Activated CD4-positive, alpha-beta T cell treated with anti-CD3 and anti-CD28 coated beads, Interleukin-2, amount 50 U/mL, for 1 hour (primary cell): ENCODE measurements at regions not wholly inside any gene's neighbourhood (a gene's known extent, or its start where the extent isn't known, plus 50 kb on each side); places are given as distances from the start of the nearest gene placed in this dataset.

Experiments
- DNase-seq: peaks from one replicate; pipeline ENCODE4 v3.0.0-alpha.2; 2020

DNA sequence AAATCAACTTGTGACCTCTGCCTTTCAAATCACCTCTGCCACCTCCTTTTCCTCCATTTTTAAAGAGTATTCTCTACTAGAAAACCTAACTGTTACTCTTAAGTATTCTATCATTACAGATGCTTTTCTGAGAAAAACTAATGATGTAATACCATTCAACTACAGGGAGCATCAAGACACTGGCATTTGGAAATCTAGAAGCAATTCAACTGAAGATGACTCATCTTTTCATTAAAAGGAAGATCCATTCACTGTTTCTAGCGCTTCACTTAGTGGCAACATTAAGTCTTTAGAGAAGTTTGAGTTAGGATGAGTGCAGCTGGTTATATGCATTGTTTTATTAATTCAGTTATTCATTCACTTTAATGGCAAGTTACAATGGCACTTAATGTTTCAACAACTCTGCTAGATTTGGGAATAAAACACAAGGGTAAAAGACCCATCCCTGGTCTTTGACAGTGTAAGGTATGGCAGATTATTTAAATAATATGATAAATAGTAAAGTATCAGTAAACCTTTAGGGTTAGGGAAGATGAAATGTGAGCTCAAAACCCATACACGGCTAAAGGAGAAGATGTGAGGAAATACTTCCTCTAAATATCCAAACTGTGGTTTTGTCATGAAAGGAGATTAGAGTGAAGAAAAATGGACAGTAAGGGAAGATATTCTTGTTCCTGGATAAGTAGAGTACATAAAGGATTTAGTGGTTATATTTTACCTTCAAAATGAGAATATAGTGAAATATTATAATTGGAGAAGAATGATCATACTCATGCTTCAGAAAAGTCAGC lies 61.7 kb downstream of the KCNJ2 start:
- DNase-seq, result no peak

GRCh38 chr17:70232466-70232865 lies 63.1 kb downstream of the KCNJ2 start:
- no peak for DNase-seq

- DNase-seq, result no peak
Observed at GRCh38 chr17:70235252-70235651, 65.9 kb downstream of the KCNJ2 start.

- DNase-seq, result no peak
Observed at GRCh38 chr17:70238228-70238627, 68.9 kb downstream of the KCNJ2 start.

DNA sequence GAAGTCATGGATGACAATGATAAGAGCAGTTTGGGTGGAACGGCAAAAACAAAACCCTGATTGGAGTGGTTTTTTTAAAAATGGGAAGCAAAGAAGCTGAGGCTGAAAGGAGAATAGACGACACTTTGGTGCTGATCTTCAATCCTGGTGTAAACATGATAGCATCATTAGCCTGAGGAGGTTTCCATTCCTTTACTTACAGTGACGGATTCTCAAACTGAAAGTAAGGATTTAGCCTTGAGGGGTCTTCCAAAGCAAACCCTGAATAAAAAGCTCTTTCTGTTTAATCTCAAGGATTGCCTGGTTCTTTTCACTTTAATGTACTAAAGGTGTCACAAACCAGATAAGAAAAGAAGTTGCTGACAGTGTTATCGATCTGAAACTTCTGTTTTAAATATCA lies 69.3 kb downstream of the KCNJ2 start:
- no peak for DNase-seq

- no peak for DNase-seq
Observed at GRCh38 chr17:70239391-70239826, 70.1 kb downstream of the KCNJ2 start.

- no peak for DNase-seq
Observed at GRCh38 chr17:70241071-70241470, 71.7 kb downstream of the KCNJ2 start.

GRCh38 chr17:70242781-70243437 lies 73.6 kb downstream of the KCNJ2 start:
- no peak for DNase-seq

DNA sequence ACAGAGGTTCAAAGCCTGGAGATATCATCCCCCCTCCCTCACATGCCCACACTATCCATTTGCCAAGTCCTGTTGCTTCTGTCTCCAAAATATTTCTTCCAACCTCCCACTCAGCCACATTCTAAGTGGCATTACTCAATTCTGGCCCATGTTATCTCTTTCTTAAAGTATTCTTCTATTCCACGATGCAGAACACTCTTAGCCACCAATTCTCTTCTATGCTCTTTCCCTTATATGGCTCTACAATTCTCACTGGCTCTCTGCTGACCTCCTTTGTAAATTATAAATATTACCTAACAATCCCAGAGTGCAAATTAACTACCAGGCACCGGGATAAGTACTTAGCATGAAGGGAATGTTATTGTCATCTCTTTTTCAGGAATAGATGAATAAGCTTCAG lies 82.4 kb downstream of the KCNJ2 start:
- DNase-seq, result no peak

DNA sequence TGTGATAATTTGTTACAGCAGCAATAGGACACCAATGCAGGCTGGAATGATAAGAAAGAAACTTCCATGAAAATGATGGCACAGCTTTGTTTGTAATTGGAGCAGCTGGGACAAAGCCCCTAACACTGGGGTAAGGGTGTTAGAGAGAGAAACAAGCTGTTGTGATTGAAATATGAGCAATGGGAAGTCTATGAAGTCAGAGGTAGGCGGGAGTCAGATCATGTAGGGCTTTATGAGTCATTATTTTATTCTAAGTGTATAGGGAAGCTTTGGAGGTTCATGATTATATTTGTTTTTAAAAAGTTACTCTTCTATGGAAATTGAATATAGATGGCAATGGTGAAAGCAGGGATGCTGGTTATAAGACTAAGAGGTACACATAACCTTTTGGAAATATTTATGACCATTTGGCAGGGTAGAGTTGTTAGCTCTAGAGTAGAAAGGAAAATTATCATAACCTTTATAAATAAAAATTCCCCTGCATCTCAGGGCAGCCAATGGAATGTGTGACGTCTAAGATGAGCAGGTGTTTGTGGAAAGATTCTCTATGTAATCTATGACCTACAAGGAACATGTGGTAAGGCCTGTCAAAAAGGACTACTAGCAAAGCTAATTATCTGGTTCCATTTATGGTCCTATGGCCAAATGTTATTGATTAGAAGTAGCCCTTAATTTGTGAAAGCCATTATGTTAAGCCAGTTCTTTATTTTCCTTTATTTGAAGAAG lies 85.6 kb downstream of the KCNJ2 start:
- DNase-seq, result no peak

DNA sequence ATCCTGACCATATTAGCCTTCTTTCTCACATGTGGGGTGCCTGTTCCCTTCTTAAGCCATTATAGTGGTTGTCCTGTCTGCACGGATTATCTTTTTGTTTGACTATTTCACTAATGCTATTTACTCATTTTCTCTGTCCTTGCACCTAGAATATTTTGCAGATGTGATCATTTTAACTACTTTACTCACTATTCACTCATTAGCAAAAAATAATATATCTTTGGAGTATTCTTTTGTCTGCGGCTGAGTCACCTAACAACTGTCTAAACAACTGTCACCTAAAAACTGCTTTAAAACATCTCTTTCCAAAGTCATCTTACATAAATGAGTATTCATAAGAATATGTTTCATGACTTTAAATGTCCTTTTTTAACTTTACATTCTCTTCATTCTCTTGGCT lies 87.4 kb downstream of the KCNJ2 start:
- no peak for DNase-seq

GRCh38 chr17:70258465-70258864 lies 89.1 kb downstream of the KCNJ2 start:
- DNase-seq, result no peak

DNA sequence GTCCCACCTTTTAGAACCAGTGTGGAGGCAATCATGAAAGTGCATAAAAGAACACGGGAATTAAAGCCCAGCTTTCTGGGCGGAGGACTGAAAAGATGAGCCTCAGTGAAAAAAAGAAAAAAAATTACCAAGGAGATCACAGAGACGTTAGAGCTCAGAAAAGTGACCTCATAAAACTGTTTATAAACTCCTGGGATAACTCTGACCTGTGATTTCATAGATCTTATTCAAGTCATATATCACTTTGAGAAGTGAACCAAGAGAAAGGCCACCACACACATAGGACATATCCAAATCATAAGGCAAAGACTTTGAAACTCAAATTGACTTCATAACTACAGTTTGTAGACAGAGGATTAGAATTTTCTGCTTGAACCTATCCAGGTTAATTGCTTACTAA lies 90.1 kb downstream of the KCNJ2 start:
- DNase-seq, result no peak

- DNase-seq, result no peak
Observed at GRCh38 chr17:70261170-70261569, 91.8 kb downstream of the KCNJ2 start.

DNA sequence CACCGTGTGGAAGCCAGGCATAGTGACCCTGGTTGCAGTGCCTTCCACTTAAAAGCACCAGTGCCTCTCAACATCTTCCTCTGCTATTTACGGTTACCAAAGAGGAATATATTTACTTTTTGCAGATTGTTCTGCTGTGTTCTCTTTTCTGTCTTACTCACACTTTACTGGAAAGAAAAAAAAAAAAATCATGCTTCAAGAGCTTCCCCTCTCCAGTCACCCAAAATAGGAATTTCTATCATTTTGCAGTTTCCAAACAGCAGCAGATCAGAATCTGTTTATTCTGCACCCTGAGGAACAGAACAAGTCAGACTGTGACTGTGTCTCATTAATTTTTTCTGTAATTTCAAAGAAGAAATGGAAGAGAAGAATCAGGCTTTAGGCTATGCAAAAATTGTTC lies 96.1 kb downstream of the KCNJ2 start:
- no peak for DNase-seq

DNA sequence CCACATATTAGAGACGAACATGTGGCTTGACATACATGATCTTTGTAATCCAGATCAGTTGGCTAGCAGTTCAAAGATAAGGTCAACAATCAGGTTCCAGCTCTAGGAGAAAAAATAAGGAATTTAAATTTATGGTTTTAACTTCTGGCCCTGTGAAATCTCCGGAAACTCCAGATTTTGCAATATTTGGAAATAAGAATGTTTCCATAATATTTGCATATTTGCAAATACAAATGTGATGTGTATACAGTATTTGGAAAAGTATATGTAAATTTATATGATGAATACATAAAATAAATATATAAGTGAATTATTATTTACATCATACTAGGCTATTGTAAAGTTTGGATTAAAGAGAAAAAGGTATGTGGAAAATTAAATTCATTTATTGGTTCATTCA lies 97.1 kb downstream of the KCNJ2 start:
- DNase-seq, result no peak

GRCh38 chr17:70268383-70268782 lies 99.1 kb downstream of the KCNJ2 start:
- DNase-seq, result no peak

- DNase-seq, result no peak
Observed at GRCh38 chr17:70270554-70270953, 101.2 kb downstream of the KCNJ2 start.

DNA sequence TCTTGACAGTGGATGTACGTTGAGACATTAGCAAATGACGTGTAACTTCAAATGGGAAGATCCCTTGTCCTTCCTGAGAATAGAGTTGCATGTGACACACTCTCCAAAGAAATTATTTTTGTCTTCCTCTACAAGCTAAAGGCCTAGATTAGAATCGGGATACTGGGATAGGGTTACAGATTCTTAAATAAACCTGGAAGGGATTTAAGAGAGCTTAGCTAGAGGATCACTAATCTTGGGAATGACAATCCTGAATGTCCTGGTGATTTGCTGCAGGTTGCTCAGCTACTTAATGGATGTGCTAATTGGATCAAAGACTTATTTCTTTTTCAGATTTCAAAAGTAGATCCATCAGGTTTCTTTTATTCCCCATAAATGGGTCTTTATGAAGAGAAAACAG lies 101.9 kb downstream of the KCNJ2 start:
- DNase-seq, result no peak

DNA sequence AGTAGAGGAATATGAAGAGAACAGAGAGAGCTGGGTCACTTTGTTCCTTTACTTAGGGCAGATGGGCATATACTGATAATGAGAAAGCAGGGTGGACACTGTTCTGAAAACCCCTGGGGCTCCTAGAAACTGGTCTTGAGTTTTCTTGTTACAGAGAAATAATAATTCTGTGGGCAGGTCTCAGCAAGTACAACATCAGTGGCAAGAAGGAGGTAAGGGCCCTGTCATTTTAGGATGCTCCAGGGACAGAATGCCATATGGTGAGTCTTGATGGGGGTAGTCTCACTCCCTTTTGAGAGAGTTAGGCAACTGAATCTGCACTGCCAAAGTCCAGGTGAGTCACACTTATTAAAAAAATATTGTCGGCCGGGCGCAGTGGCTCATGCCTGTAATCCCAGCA lies 102.3 kb downstream of the KCNJ2 start:
- no peak for DNase-seq

- DNase-seq, result no peak
Observed at GRCh38 chr17:70274255-70274654, 104.9 kb downstream of the KCNJ2 start.

DNA sequence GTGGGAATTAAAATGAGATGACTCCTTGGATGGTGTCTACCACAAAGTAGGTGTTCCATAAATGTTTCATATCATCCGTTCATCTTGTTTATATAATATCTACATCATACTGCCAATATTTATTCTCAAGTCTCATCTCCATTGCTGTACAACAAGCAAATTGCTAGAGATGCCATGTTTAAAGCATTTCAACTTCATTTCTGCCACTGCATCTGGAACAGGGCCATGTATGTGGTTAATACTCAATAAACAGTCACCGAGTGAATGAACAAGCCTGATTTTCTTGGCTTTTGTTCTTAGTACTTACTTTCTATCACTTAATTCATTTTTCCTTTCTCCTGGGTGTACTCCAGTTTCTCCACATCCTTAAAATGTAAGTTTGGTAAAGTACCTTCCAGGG lies 107.6 kb downstream of the KCNJ2 start:
- DNase-seq, result no peak

- no peak for DNase-seq
Observed at GRCh38 chr17:70278844-70279462, 109.6 kb downstream of the KCNJ2 start.

DNA sequence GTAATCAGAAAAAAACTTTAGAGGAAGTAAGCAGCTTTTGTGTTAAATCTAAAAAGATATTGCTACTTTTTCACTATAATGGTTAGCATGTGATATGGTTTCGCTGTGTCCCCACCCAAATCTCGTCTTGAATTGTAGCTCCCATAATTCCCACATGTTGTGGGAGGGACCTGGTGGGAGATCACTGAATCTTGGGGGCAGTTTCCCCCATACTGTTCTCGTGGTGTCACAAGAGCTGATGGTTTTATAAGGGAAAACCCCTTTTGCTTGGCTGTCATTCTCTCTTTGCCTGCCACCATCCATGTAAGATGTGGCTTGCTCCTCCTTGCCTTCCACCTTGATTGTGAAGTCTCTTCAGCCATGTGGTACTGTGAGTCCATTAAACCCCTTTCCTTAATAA lies 117.1 kb downstream of the KCNJ2 start:
- no peak for DNase-seq
